ENCODE measurements at regions not wholly inside any gene's neighbourhood (a gene's known extent, or its start where the extent isn't known, plus 50 kb on each side); places are given as distances from the start of the nearest gene placed in this dataset.

GRCh38 chr5:57749396-57749795 is 266.8 kb upstream of the ACTBL2 start:
- TF ChIP-seq CTCF (IDR thresholded peaks at IDR 0.05; ENCODE audit: low read depth, low read length, poor library complexity, severe bottlenecking): no peak
- no peak for TF ChIP-seq EZH2phosphoT487 (IDR thresholded peaks at IDR 0.05; ENCODE audit: borderline replicate concordance, low read length)

Data from DOHH2 (cell line).